ENCODE measurements at regions not wholly inside any gene's neighbourhood (a gene's known extent, or its start where the extent isn't known, plus 50 kb on each side); places are given as distances from the start of the nearest gene placed in this dataset.

GRCh38 chr2:139369423-139370409 lies 589.5 kb upstream of the NXPH2 start:
- Histone ChIP-seq H3K4me3 (ENCODE audit: low read depth in 2 of 2, low read length in 1 of 2) (no peak overlapping the region), H4K20me1 (ENCODE audit: insufficient read depth) (no peaks in the 10 kb centered on the region), H3K27ac (ENCODE audit: low read depth in 2 of 2, low read length in 1 of 2) (no peak overlapping the region), H3K4me2 (no peak overlapping the region), H3K9ac (no peak overlapping the region), H3K9me3 (no peaks in the 10 kb centered on the region), H2AFZ (ENCODE audit: low read depth) (no peak overlapping the region), H3K36me3 (replicated peaks in 1 of 2; ENCODE audit: control insufficient read depth in 1 of 2, insufficient read depth in 2 of 2, low read length in 1 of 2) (no peaks in the 10 kb centered on the region), H3K9me2 (no peaks in the 10 kb centered on the region), H3K79me2 (ENCODE audit: insufficient read depth) (no peaks in the 10 kb centered on the region), H3K27me3 (ENCODE audit: insufficient read depth) (no peaks in the 10 kb centered on the region), H3K4me1 (ENCODE audit: control insufficient read depth in 1 of 2, insufficient read depth in 2 of 2, low read depth in 1 of 2, low read length in 1 of 2) (no peaks in the 10 kb centered on the region), H3F3A (replicated peaks; ENCODE audit: insufficient read depth) (no peaks in the 10 kb centered on the region)
- no peak for TF ChIP-seq TCF12 (IDR thresholded peaks at IDR 0.05)
- TF ChIP-seq POLR2AphosphoS5 (IDR thresholded peaks at IDR 0.05; ENCODE audit: low read depth, low read length) = no peak
- TF ChIP-seq EZH2phosphoT487 (IDR thresholded peaks at IDR 0.05; ENCODE audit: borderline replicate concordance, low read depth) = no peak
- TF ChIP-seq ELF1 (IDR thresholded peaks at IDR 0.05) = no peak
- TF ChIP-seq IRF3 (IDR thresholded peaks at IDR 0.05; ENCODE audit: low read depth, low read length) = no peak
- TF ChIP-seq FOXM1 (IDR thresholded peaks at IDR 0.05; ENCODE audit: low read depth) = no peak
- no peak for TF ChIP-seq CHD2 (IDR thresholded peaks at IDR 0.05; ENCODE audit: low read length, partially characterized antibody)
- no peak for TF ChIP-seq PBX3 (IDR thresholded peaks at IDR 0.05)
- no peak for TF ChIP-seq ZBTB33 (IDR thresholded peaks at IDR 0.05; ENCODE audit: borderline replicate concordance, low read depth)
- POLR2A ChIA-PET = interaction anchor here (0.6 kb wide), 1 partner anchor 305 kb away, joined by 3 read pairs; no protein-coding TSS in a partner anchor
- DNase-seq = no peak
- CTCF ChIA-PET = no interaction called here
- 34% methylated on average over 4 of the region's 4 CpGs for WGBS (ENCODE audit: low lambda C conversion rate)

- Histone ChIP-seq H3K9ac (no peak overlapping the region), H3K4me2 (no peak overlapping the region), H3K27ac (ENCODE audit: low read depth in 2 of 2, low read length in 1 of 2) (no peak overlapping the region), H3K36me3 (replicated peaks in 1 of 2; ENCODE audit: control insufficient read depth in 1 of 2, insufficient read depth in 2 of 2, low read length in 1 of 2) (no peaks in the 10 kb centered on the region), H4K20me1 (ENCODE audit: insufficient read depth) (no peaks in the 10 kb centered on the region), H3K9me2 (no peaks in the 10 kb centered on the region), H3K4me3 (ENCODE audit: low read depth in 2 of 2, low read length in 1 of 2) (no peak overlapping the region), H3K4me1 (ENCODE audit: control insufficient read depth in 1 of 2, insufficient read depth in 2 of 2, low read depth in 1 of 2, low read length in 1 of 2) (no peaks in the 10 kb centered on the region), H3K9me3 (no peaks in the 10 kb centered on the region), H3K79me2 (ENCODE audit: insufficient read depth) (no peaks in the 10 kb centered on the region), H3K27me3 (ENCODE audit: insufficient read depth) (no peaks in the 10 kb centered on the region), H3F3A (replicated peaks; ENCODE audit: insufficient read depth) (no peaks in the 10 kb centered on the region), H2AFZ (ENCODE audit: low read depth) (no peak overlapping the region)
- POLR2A ChIA-PET = no interaction called here
- WGBS (ENCODE audit: low lambda C conversion rate) = 16% methylated on average over 6 of the region's 6 CpGs
- CTCF ChIA-PET = no interaction called here
- peak; percentile 16; the same call in 1 of the 2 replicates for TF ChIP-seq RAD21 (IDR thresholded peaks at IDR 0.05; ENCODE audit: low read length)
- no peak for TF ChIP-seq SIN3A (IDR thresholded peaks at IDR 0.05; ENCODE audit: borderline replicate concordance, low read depth, low read length)
- no peak for TF ChIP-seq NRF1 (IDR thresholded peaks at IDR 0.05; ENCODE audit: low read depth, low read length)
- DNase-seq = no peak
Observed at GRCh38 chr2:139367416-139367815, 587.2 kb upstream of the NXPH2 start.

All from SK-N-SH (cell line).